ENCODE measurements at regions not wholly inside any gene's neighbourhood (a gene's known extent, or its start where the extent isn't known, plus 50 kb on each side); places are given as distances from the start of the nearest gene placed in this dataset.

DNA sequence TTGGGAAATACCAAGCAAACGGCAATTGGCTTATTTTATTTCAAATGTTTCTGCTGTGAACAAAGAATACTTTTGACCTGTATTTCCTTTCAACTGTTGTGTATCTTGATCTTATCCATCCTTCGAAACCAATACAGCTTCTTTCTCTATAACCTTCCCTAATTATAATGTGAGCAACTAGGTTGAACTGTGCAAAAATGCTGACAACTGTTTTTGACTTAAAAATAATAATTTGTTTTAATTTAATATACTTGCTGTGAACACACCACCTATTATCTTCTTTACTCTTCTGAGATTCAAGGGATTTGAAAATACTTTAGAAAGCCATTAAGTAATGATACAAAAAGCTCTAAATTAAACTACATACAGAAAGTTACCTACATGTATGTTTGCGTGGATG, 682.5 kb upstream of the CCDC179 start:
- Histone ChIP-seq H3K4me3 (no peak overlapping the region), H3K36me3 (ENCODE audit: low read depth) (no peaks in the 10 kb centered on the region), H3K9me3 (no peaks in the 10 kb centered on the region), H3K4me1 (ENCODE audit: low read depth) (no peaks in the 10 kb centered on the region)
- TF ChIP-seq CTCF (IDR thresholded peaks at IDR 0.05) = no peak
- intact Hi-C loops (cut with DNase I, micrococcal nuclease) = no loop called here
- no peak for DNase-seq
- ATAC-seq = no peak

- H3K4me1 ChIP-seq (ENCODE audit: low read depth) = no peaks in the 10 kb centered on the region
- no peaks in the 10 kb centered on the region for H3K36me3 ChIP-seq (ENCODE audit: low read depth)
- DNase-seq (no peak), ATAC-seq (peak; percentile 68)
- H3K9me3 ChIP-seq = no peaks in the 10 kb centered on the region
- H3K4me3 ChIP-seq = no peak overlapping the region
- TF ChIP-seq CTCF (IDR thresholded peaks at IDR 0.05) = no peak
- intact Hi-C loops (cut with DNase I, micrococcal nuclease) = no loop called here
These were observed 683.5 kb upstream of the CCDC179 start for GRCh38 chr11:23543651-23544222.

DNA sequence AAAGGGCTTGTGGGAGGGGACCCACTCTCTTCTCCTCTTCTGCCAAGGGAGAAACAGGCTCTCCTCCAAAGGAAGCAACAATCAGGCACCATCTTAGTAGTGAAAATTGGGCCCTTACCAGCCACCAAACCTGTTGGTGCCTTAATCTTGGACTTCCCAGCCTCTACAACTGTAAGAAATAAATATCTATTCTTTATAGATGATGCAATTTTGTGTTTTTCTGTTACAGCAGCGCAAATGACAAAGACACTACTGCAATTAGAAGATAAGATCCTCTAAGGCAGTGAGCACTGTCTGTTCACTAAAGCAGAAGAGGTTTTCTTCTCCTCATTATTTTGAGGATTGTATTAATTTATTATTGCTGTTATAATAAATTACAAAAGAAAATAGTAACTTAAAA, 691.4 kb upstream of the CCDC179 start:
- Histone ChIP-seq H3K4me3 (no peak overlapping the region), H3K4me1 (ENCODE audit: low read depth) (no peaks in the 10 kb centered on the region), H3K36me3 (ENCODE audit: low read depth) (no peaks in the 10 kb centered on the region), H3K9me3 (no peaks in the 10 kb centered on the region)
- TF ChIP-seq CTCF (IDR thresholded peaks at IDR 0.05) = no peak
- no peak for DNase-seq
- no peak for ATAC-seq
- intact Hi-C loops (cut with DNase I, micrococcal nuclease) = no loop called here

DNA sequence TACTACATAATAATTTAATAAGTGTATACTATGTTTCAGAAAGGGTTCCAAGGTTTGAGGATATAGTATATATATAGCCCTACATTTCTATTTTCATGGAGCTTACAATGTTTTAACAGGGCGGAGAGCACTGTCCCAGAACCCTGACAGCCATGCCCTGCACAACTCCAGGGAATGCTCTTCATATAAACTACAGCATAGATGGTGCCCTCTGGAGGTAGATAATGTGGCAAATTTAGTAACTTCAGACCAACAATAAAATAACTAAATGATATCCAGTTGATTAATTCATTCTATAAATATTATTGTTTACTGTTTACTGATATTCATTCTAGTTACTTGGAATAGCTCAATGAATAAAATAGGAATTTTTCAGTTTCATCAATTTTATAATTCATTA, 693.7 kb upstream of the CCDC179 start:
- TF ChIP-seq CTCF (IDR thresholded peaks at IDR 0.05) = no peak
- DNase-seq (no peak), ATAC-seq (no peak)
- no peaks in the 10 kb centered on the region for H3K4me1 ChIP-seq (ENCODE audit: low read depth)
- H3K9me3 ChIP-seq = no peaks in the 10 kb centered on the region
- intact Hi-C loops (cut with DNase I, micrococcal nuclease) = no loop called here
- no peaks in the 10 kb centered on the region for H3K36me3 ChIP-seq (ENCODE audit: low read depth)
- H3K4me3 ChIP-seq = no peak overlapping the region

GRCh38 chr11:23555085-23555484, 694.8 kb upstream of the CCDC179 start:
- Histone ChIP-seq H3K36me3 (ENCODE audit: low read depth) (no peaks in the 10 kb centered on the region), H3K4me3 (no peak overlapping the region), H3K4me1 (ENCODE audit: low read depth) (no peaks in the 10 kb centered on the region), H3K9me3 (no peaks in the 10 kb centered on the region)
- intact Hi-C loops (cut with DNase I, micrococcal nuclease) = no loop called here
- DNase-seq = no peak
- no peak for TF ChIP-seq CTCF (IDR thresholded peaks at IDR 0.05)
- no peak for ATAC-seq

DNA sequence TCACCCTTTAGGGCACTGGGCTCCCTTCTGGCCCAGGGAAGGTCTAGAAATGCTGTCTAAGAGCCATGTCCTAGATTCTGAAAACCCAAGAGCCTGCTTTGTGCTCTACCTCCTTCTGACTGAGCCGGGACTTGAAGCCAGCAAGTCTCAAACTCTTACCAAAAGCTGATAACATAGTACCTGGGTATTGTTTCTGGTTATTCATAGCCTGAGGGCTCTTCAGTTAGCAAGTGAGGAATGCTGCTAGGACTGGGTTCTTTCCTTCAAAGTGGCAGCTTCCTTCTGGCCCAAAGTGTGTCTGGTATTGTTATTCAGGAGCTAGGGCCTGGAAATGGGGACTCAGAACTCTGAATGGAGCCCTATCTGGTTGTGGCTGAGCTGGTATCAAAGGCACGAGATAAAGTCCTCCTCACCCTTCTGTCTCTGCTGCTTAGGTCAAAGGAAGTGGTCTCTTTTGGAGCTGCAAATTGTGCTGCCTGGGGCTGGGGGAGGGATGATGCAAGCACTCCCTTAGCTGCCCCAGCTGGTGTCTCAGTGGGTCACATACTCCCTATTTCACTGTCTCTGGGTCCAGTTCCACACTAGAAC, 696.0 kb upstream of the CCDC179 start:
- no peak for DNase-seq
- no peak for TF ChIP-seq CTCF (IDR thresholded peaks at IDR 0.05)
- Histone ChIP-seq H3K4me1 (ENCODE audit: low read depth) (no peaks in the 10 kb centered on the region), H3K36me3 (ENCODE audit: low read depth) (no peaks in the 10 kb centered on the region), H3K4me3 (no peak overlapping the region), H3K9me3 (no peaks in the 10 kb centered on the region)
- no peak for ATAC-seq
- intact Hi-C loops (cut with DNase I, micrococcal nuclease) = no loop called here
